22Rv1 (cell line): ENCODE measurements at regions not wholly inside any gene's neighbourhood (a gene's known extent, or its start where the extent isn't known, plus 50 kb on each side); places are given as distances from the start of the nearest gene placed in this dataset.

ENCODE experiments used
- H3K27ac ChIP-seq: fragments of 450-650 bp; 2 replicates; pipeline ENCODE4 v1.5.1; 2017
- ZFX ChIP-seq: fragments of 450-650 bp; IDR thresholded peaks from 2 replicates; pipeline ENCODE4 v1.6.1; 2017; ENCODE audit warnings: antibody characterized with exemption, borderline replicate concordance
- TF ChIP-seq, protein P1 (sequence below): fragments of 450-650 bp; IDR thresholded peaks from 2 replicates; pipeline ENCODE4 v1.5.1; 2017; ENCODE audit warnings: mild to moderate bottlenecking

DNA sequence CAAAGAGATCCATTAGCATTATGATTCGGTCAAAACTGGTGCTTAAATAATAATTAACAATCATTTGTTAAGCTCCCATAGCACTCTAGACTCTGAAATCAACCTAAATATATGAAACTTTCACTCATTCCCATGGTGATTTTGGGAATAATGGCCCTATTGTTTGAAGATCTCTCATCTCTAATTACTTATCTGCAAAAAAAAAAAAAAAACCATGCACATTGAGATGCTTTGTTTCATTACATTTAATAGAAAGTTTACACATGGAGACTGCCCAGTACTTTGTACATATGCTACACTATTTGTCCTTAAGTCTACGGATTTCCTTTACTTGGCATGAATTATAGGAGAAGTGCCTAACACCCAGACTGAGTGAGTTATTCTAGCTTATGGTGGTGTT lies 280.6 kb upstream of the MEOX2 start:
- no peak overlapping the region for H3K27ac ChIP-seq
- TF ChIP-seq, protein P1, sequence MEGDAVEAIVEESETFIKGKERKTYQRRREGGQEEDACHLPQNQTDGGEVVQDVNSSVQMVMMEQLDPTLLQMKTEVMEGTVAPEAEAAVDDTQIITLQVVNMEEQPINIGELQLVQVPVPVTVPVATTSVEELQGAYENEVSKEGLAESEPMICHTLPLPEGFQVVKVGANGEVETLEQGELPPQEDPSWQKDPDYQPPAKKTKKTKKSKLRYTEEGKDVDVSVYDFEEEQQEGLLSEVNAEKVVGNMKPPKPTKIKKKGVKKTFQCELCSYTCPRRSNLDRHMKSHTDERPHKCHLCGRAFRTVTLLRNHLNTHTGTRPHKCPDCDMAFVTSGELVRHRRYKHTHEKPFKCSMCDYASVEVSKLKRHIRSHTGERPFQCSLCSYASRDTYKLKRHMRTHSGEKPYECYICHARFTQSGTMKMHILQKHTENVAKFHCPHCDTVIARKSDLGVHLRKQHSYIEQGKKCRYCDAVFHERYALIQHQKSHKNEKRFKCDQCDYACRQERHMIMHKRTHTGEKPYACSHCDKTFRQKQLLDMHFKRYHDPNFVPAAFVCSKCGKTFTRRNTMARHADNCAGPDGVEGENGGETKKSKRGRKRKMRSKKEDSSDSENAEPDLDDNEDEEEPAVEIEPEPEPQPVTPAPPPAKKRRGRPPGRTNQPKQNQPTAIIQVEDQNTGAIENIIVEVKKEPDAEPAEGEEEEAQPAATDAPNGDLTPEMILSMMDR = no peak
- no peak for TF ChIP-seq ZFX

DNA sequence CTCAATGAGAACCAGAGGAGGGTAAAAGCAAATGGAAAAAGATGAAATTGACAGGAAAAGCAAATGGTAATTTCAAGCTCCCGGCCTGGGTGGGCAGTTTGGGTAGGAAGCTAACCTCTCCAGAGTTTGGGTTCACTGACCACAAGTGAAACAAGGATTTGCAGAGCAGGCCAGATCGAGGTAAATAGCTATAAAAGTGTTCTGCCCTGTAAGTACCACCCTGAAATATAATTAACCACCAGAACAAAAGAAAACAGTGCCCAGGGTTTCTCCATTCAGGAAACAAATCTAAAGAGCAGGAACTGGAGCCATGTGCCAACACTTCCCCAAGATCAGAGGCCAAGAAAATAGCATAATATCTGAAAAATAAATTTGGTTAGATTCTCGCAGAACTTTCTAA lies 276.7 kb upstream of the MEOX2 start:
- no peak overlapping the region for H3K27ac ChIP-seq
- TF ChIP-seq, protein P1 = no peak
- no peak for TF ChIP-seq ZFX

DNA sequence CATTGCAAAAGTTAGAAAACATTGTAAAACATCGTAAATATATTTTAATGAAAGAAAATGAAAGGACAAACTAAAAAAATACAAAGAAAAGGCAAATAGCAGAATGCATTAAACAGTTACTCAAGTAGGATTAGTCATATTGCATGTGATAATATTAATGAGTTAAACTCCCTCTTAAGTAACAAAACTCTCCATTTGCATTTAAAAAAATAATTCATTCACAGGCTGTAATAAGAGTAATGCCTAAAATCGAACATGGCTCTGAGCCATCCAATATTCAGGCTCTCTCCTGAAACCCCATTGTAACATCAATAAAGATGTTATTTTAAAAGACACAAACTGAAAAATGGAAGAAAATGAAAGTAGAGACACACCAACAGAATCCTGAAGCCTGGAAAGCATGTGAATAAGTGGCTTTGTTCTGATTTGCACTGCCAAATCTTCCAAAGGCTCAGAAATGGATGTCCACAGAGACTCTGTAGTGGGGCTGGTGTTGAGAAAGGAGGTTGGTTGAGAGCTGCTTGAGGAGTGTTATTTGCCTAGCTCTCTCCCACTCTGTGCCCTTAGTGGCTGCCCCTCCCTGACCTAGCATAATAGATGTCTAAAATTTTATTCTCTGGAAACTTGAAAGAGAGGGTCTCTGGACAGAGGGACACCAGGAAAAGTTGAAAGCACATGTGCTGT lies 268.3 kb upstream of the MEOX2 start:
- TF ChIP-seq, protein P1 = no peak
- TF ChIP-seq ZFX = no peak
- H3K27ac ChIP-seq = no peak overlapping the region

DNA sequence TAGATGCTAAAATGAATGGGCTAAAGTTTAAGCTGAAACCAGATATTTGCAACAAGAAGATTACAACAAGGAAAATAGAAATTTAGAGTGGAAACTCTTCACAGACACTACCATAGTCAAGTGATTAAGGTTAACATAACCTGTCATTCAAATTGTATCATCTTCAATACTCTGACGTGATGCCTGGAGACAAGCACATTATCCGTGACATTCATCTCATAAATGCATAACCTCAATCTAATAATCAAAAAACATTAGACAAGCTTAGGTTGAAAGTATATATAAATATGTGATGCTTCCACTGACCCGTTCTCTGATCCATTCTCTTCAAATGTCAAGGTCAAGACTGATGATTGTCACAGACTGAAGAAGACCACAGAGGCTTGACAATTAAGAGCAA lies 263.8 kb upstream of the MEOX2 start:
- TF ChIP-seq ZFX = no peak
- H3K27ac ChIP-seq = no peak overlapping the region

DNA sequence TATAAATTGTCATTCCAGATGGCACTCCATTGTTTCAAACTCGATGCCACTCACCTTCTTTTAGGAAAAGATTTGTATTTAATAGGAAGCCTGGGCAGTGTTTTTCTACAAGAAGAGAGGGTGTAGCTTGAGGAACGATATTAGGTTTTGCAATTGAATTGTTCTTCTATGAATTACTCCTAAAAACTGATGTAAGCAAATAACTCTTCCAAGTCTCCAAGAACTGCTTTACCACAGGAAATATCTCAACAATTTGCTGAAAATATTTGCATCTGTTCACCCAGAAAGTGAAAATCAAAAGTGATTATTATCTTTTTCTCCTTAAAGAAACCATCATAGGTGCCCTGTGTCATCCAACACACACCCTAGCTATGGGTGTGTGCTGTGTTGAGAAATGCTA lies 261.3 kb upstream of the MEOX2 start:
- no peak for TF ChIP-seq ZFX
- TF ChIP-seq, protein P1 = no peak
- no peak overlapping the region for H3K27ac ChIP-seq

DNA sequence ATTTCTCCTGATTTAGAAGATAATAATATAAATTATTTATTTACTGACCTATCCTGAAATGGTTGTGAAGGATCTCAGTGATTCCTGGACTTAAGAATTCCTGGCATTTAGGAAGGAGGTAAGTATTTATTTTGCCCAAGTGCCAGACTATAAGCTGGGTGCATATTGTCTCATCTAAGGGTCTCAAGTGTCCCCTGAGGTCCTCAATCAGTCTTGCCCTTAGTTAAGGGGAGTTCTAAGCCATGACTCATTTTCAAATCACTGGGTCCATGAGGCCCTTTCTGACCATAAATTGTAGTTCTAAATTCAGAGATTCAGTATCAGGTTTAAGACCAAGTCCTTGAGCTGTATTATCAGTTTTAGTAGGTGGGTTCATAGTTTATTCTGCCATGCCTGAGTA lies 251.6 kb upstream of the MEOX2 start:
- TF ChIP-seq, protein P1 = no peak
- no peak for TF ChIP-seq ZFX
- H3K27ac ChIP-seq = no peak overlapping the region

DNA sequence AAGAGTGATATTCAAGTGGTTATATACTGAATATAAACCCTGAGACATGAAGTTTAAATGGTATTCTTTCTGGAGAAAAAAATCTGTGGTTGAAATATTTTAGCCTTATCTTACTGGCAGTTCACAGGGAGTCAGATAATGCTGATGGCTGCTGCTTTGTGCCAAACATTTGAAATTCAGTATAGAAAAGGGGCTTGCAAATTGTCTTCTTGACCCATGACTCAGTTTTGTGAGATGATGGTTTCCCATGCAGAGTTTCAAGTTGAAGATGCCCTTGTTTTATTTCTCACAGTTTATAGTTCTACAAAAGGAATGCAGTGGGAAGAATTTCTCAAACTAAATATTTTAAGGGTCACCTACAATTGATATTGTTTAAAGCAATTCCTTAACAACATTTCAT lies 251.1 kb upstream of the MEOX2 start:
- H3K27ac ChIP-seq = no peak overlapping the region
- no peak for TF ChIP-seq ZFX
- TF ChIP-seq, protein P1 = no peak

DNA sequence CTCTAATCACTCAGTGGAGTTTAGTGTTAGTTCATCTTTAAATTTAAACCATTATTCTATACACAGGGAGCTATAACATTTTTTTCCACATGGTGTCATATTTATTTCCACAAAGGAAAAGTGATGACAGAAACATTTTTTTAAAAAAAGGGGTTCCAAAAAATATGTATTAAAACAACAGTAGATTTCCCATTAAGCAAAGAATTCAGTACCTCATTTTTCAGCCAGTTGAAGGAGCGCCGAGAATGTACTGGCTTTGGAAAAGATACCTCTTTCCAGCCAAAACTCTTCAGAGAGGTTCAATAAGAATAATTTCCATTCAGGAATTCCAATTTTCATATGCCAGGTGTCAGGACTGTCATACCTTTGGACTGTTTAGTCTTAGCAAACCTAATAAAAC lies 250.5 kb upstream of the MEOX2 start:
- TF ChIP-seq, protein P1 = no peak
- no peak for TF ChIP-seq ZFX
- H3K27ac ChIP-seq = no peak overlapping the region
